HEK293 (cell line): ENCODE measurements at regions not wholly inside any gene's neighbourhood (a gene's known extent, or its start where the extent isn't known, plus 50 kb on each side); places are given as distances from the start of the nearest gene placed in this dataset.

Experiments
- CTCF ChIA-PET: fragments of 350-600 bp; formaldehyde crosslinking; extraction: SDS; loops from one replicate; lab custom pipeline; 2021; ENCODE audit warnings: antibody characterized with exemption; lab: Yijun Ruan, JAX
- POLR2A ChIA-PET: fragments of 300-600 bp; formaldehyde crosslinking; extraction: SDS; loops from one replicate; lab custom pipeline; 2020; ENCODE audit warnings: antibody characterized with exemption, inconsistent platforms; lab: Yijun Ruan, JAX
- H3K27ac ChIP-seq: fragments of 200-500 bp; sonication (Bioruptor generic); 2 replicates; pipeline ENCODE4 v1.5.1; 2014; ENCODE audit warnings: low read depth, low read length, control low read depth, inconsistent platforms; ENCODE audit errors: extremely low read depth
- H3K36me3 ChIP-seq, 2 experiments: fragments of 200-500 bp in 1 of 2; sonication (Bioruptor generic) in 1 of 2; 1 replicate in 1 of 2; 2 replicates in 1 of 2; pipeline ENCODE4 v1.5.1; 2014 to 2017; ENCODE audit warnings: inconsistent platforms in 2 of 2, low read length in 2 of 2; ENCODE audit not compliant: control insufficient read depth in 2 of 2, insufficient read depth in 1 of 2
- H3K4me1 ChIP-seq: fragments of 200-500 bp; sonication (Bioruptor generic); 2 replicates; pipeline ENCODE4 v1.5.1; 2014; ENCODE audit warnings: mild to moderate bottlenecking, low read length, inconsistent platforms; ENCODE audit not compliant: control insufficient read depth, insufficient read depth
- H3K4me3 ChIP-seq: 2 replicates; pipeline ENCODE4 v1.5.1; 2011; ENCODE audit warnings: low read depth, mild to moderate bottlenecking, control low read depth, low read length, moderate library complexity
- H3K9me3 ChIP-seq: fragments of 200-500 bp; sonication (Bioruptor generic); 2 replicates; pipeline ENCODE4 v1.5.1; 2014; ENCODE audit warnings: low read depth, low read length, inconsistent platforms; ENCODE audit not compliant: control insufficient read depth, insufficient read depth
- GLIS1 ChIP-seq: fragments of 450-650 bp; formaldehyde crosslinking; IDR thresholded peaks from 2 replicates; pipeline ENCODE4 v1.5.1; 2016; ENCODE audit warnings: missing biosample characterization, missing genetic modification characterization
- INSM2 ChIP-seq: fragments of 450-650 bp; formaldehyde crosslinking; IDR thresholded peaks from 2 replicates; pipeline ENCODE4 v1.5.1; 2016; ENCODE audit warnings: missing biosample characterization, missing genetic modification characterization
- KLF10 ChIP-seq: fragments of 450-650 bp; IDR thresholded peaks from 2 replicates; pipeline ENCODE4 v1.5.1; 2018; ENCODE audit warnings: missing biosample characterization, mild to moderate bottlenecking, missing genetic modification characterization
- SCRT1 ChIP-seq: fragments of 450-650 bp; formaldehyde crosslinking; IDR thresholded peaks from 2 replicates; pipeline ENCODE4 v1.5.1; 2016; ENCODE audit warnings: missing biosample characterization, missing genetic modification characterization, borderline replicate concordance
- ZBTB7A ChIP-seq: fragments of 450-650 bp; formaldehyde crosslinking; IDR thresholded peaks from 2 replicates; pipeline ENCODE4 v1.5.1; 2016; ENCODE audit warnings: low read depth, missing biosample characterization, missing genetic modification characterization
- ZFP41 ChIP-seq: fragments of 450-650 bp; formaldehyde crosslinking; IDR thresholded peaks from 2 replicates; pipeline ENCODE4 v1.5.1; 2016; ENCODE audit warnings: missing biosample characterization, missing genetic modification characterization, borderline replicate concordance
- ZNF146 ChIP-seq: fragments of 450-650 bp; formaldehyde crosslinking; IDR thresholded peaks from 2 replicates; pipeline ENCODE4 v1.5.1; 2016; ENCODE audit warnings: missing biosample characterization, missing genetic modification characterization
- ZNF148 ChIP-seq: fragments of 450-650 bp; formaldehyde crosslinking; IDR thresholded peaks from 2 replicates; pipeline ENCODE4 v1.5.0; 2017; ENCODE audit warnings: missing biosample characterization, missing genetic modification characterization, borderline replicate concordance
- ZNF214 ChIP-seq: fragments of 450-650 bp; formaldehyde crosslinking; IDR thresholded peaks from 2 replicates; pipeline ENCODE4 v1.5.1; 2017; ENCODE audit warnings: missing biosample characterization, mild to moderate bottlenecking, missing genetic modification characterization, borderline replicate concordance
- ZNF248 ChIP-seq: fragments of 450-650 bp; formaldehyde crosslinking; IDR thresholded peaks from 2 replicates; pipeline ENCODE4 v1.5.1; 2017; ENCODE audit warnings: missing biosample characterization, missing genetic modification characterization
- ZNF266 ChIP-seq: fragments of 450-650 bp; formaldehyde crosslinking; IDR thresholded peaks from 2 replicates; pipeline ENCODE4 v1.5.1; 2016; ENCODE audit warnings: missing biosample characterization, missing genetic modification characterization, low read depth
- ZNF292 ChIP-seq: fragments of 450-650 bp; formaldehyde crosslinking; IDR thresholded peaks from 2 replicates; pipeline ENCODE4 v1.5.1; 2016; ENCODE audit warnings: low read depth, missing biosample characterization, missing genetic modification characterization, borderline replicate concordance
- ZNF341 ChIP-seq: fragments of 450-650 bp; formaldehyde crosslinking; IDR thresholded peaks from 2 replicates; pipeline ENCODE4; 2016; ENCODE audit warnings: low read depth, missing biosample characterization, missing genetic modification characterization
- ZNF394 ChIP-seq: fragments of 450-650 bp; formaldehyde crosslinking; IDR thresholded peaks from 2 replicates; pipeline ENCODE4 v1.5.1; 2016; ENCODE audit warnings: missing biosample characterization, missing genetic modification characterization, mild to moderate bottlenecking, moderate library complexity, borderline replicate concordance
- ZNF398 ChIP-seq: fragments of 450-650 bp; formaldehyde crosslinking; IDR thresholded peaks from 2 replicates; pipeline ENCODE4 v1.5.1; 2017; ENCODE audit warnings: missing biosample characterization, missing genetic modification characterization
- ZNF423 ChIP-seq: fragments of 450-650 bp; formaldehyde crosslinking; IDR thresholded peaks from 2 replicates; pipeline ENCODE4 v1.5.1; 2016; ENCODE audit warnings: missing biosample characterization, missing genetic modification characterization
- ZNF426 ChIP-seq: fragments of 450-650 bp; formaldehyde crosslinking; IDR thresholded peaks from 2 replicates; pipeline ENCODE4 v1.5.1; 2017; ENCODE audit warnings: missing biosample characterization, missing genetic modification characterization, mild to moderate bottlenecking, inconsistent platforms, moderate library complexity
- ZNF449 ChIP-seq: fragments of 450-650 bp; formaldehyde crosslinking; IDR thresholded peaks from 2 replicates; pipeline ENCODE4 v1.5.1; 2017; ENCODE audit warnings: missing biosample characterization, mild to moderate bottlenecking, missing genetic modification characterization, moderate library complexity
- ZNF530 ChIP-seq: fragments of 450-650 bp; formaldehyde crosslinking; IDR thresholded peaks from 2 replicates; pipeline ENCODE4 v1.5.1; 2016; ENCODE audit warnings: low read depth, missing biosample characterization, missing genetic modification characterization
- ZNF544 ChIP-seq: fragments of 450-650 bp; formaldehyde crosslinking; IDR thresholded peaks from 2 replicates; pipeline ENCODE4 v1.5.0; 2017; ENCODE audit warnings: missing biosample characterization, missing genetic modification characterization
- ZNF571 ChIP-seq: fragments of 450-650 bp; formaldehyde crosslinking; IDR thresholded peaks from 2 replicates; pipeline ENCODE4 v1.5.0; 2017; ENCODE audit warnings: missing biosample characterization, missing genetic modification characterization
- ZNF768 ChIP-seq: fragments of 450-650 bp; formaldehyde crosslinking; IDR thresholded peaks from 2 replicates; pipeline ENCODE4 v1.5.1; 2018; ENCODE audit warnings: missing biosample characterization, mild to moderate bottlenecking, missing genetic modification characterization

DNA sequence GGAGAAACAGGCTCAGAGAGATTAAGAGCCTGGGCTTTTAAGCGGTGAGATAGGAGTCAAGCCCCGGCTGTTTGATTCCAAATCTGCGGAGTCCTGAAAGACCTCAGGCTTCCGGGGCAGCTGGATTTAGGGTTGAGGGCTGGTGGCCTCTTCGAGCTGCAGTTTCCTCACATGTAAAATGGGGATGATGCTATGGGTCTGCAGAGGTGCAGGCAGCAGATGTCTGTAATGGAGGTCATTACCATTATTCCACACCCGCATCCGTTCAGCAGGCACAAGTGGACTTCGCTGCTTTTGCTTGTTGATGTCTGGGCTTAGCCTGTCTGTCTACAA lies 175.6 kb upstream of the HS6ST1 start:
- Histone ChIP-seq H3K4me3 (no peak overlapping the region), H3K27ac (no peak overlapping the region), H3K36me3 (no peaks in the 10 kb centered on the region), H3K4me1 (no peaks in the 10 kb centered on the region), H3K9me3 (no peaks in the 10 kb centered on the region)
- ChIA-PET POLR2A (no interaction called here), CTCF (no interaction called here)
- no peak for TF ChIP-seq ZNF544 (tag by site-specific recombination)
- TF ChIP-seq ZNF214 (tag by site-specific recombination) = no peak
- TF ChIP-seq ZNF148 (tag by site-specific recombination) = no peak
- no peak for TF ChIP-seq ZNF530 (tag by site-specific recombination)
- no peak for TF ChIP-seq ZNF423
- TF ChIP-seq ZFP41 = no peak
- TF ChIP-seq KLF10 (tag by site-specific recombination) = no peak
- no peak for TF ChIP-seq ZNF449 (tag by site-specific recombination)
- no peak for TF ChIP-seq ZNF571 (tag by site-specific recombination)
- TF ChIP-seq ZNF146 (tag by site-specific recombination) = no peak
- no peak for TF ChIP-seq ZNF341 (tag by site-specific recombination)
- TF ChIP-seq, all 188 proteins: peak for 0

DNA sequence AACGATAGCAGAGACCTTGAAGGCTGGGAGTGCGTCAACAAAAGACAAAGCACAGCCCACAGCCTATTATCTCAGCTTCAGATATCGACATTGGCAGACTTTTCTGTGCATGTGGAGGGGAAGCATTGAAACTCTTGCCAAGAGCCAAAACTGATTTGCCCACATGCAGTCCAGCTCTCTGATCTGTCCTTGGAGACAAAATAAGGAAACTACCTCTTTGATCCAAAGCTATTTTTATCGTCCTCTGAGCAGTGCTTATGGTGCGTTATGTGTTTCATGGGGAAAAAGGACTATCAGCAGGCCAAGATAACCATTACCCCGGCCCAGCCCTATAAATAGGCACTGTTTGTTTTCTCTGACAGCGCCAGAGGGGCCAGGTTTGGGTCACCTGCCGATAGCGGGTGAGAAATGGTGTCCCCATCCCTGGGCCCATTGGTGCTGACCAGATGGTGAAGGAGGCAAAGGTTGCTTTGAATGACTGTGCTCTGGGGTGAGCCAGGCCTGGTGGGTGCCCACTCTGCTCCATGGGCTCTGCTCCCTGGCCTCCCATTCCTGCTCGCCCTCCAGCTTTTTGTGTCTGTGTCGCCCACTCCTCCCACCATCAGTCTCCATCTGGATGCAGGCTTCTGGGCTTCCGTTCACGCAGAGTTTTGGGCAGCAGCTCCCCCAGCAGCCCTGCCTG lies 176.1 kb upstream of the HS6ST1 start:
- CTCF ChIA-PET = no interaction called here
- Histone ChIP-seq H3K4me3 (no peak overlapping the region), H3K27ac (no peak overlapping the region), H3K9me3 (no peaks in the 10 kb centered on the region), H3K36me3 (no peaks in the 10 kb centered on the region), H3K4me1 (no peaks in the 10 kb centered on the region)
- TF ChIP-seq ZNF248 (tag by site-specific recombination) = no peak
- no peak for TF ChIP-seq ZNF394
- no peak for TF ChIP-seq GLIS1
- no peak for TF ChIP-seq SCRT1
- no peak for TF ChIP-seq ZNF768 (tag by site-specific recombination)
- no peak for TF ChIP-seq ZNF426 (tag by site-specific recombination)
- TF ChIP-seq ZNF398 (tag by site-specific recombination) = no peak
- no peak for TF ChIP-seq ZBTB7A (tag by site-specific recombination)
- TF ChIP-seq ZNF292 (tag by site-specific recombination) = no peak
- no peak for TF ChIP-seq INSM2 (tag by site-specific recombination)
- TF ChIP-seq ZNF266 (tag by site-specific recombination) = no peak
- POLR2A ChIA-PET = no interaction called here
